HG03139 (cell line): ENCODE measurements at regions not wholly inside any gene's neighbourhood (a gene's known extent, or its start where the extent isn't known, plus 50 kb on each side); places are given as distances from the start of the nearest gene placed in this dataset.
"Not testable (repeated sequence)": the region's sequence is repeated elsewhere in the genome, so short reads cannot be mapped to it uniquely, and the experiment has no call there.

ENCODE experiments used
- ATAC-seq: cut with Tn5 transposase; IDR thresholded peaks from one replicate; pipeline ENCODE4 v1.9.1; 2021; ENCODE audit not compliant: unreplicated experiment

- no peak for ATAC-seq
These were observed 321.6 kb upstream of the FZD8 start for GRCh38 chr10:35963685-35964084.

GRCh38 chr10:35961501-35961900, 319.4 kb upstream of the FZD8 start:
- no peak for ATAC-seq

- no peak for ATAC-seq
These were observed 317.2 kb upstream of the FZD8 start for GRCh38 chr10:35959252-35959651.

- not testable (repeated sequence) for ATAC-seq
These were observed 316.5 kb upstream of the FZD8 start for GRCh38 chr10:35958609-35959008.

- no peak for ATAC-seq
These were observed 308.6 kb upstream of the FZD8 start for GRCh38 chr10:35950701-35951100.

- ATAC-seq, result no peak
These were observed 308.1 kb upstream of the FZD8 start for GRCh38 chr10:35950226-35950625.

- no peak for ATAC-seq
These were observed 307.7 kb upstream of the FZD8 start for GRCh38 chr10:35949811-35950211.

- no peak for ATAC-seq
These were observed 304.5 kb upstream of the FZD8 start for GRCh38 chr10:35946556-35946955.

- ATAC-seq, result no peak
These were observed 300.0 kb upstream of the FZD8 start for GRCh38 chr10:35942057-35942456.

GRCh38 chr10:35940141-35941041, 298.3 kb upstream of the FZD8 start:
- no peak for ATAC-seq

GRCh38 chr10:35938160-35938559, 296.1 kb upstream of the FZD8 start:
- no peak for ATAC-seq

GRCh38 chr10:35937546-35937945, 295.4 kb upstream of the FZD8 start:
- no peak for ATAC-seq

GRCh38 chr10:35934642-35934995, 292.5 kb upstream of the FZD8 start:
- no peak for ATAC-seq

- no peak for ATAC-seq
These were observed 292.0 kb upstream of the FZD8 start for GRCh38 chr10:35933940-35934641.

- ATAC-seq, result no peak
These were observed 291.4 kb upstream of the FZD8 start for GRCh38 chr10:35933491-35933890.

- not testable (repeated sequence) for ATAC-seq
These were observed 287.9 kb upstream of the FZD8 start for GRCh38 chr10:35929962-35930361.

GRCh38 chr10:35928748-35929147, 286.7 kb upstream of the FZD8 start:
- no peak for ATAC-seq

- no peak for ATAC-seq
These were observed 285.9 kb upstream of the FZD8 start for GRCh38 chr10:35927990-35928488.

- ATAC-seq, result no peak
These were observed 285.2 kb upstream of the FZD8 start for GRCh38 chr10:35927341-35927740.

GRCh38 chr10:35926846-35927245, 284.8 kb upstream of the FZD8 start:
- no peak for ATAC-seq

GRCh38 chr10:35925493-35925892, 283.4 kb upstream of the FZD8 start:
- no peak for ATAC-seq

- ATAC-seq, result no peak
These were observed 282.7 kb upstream of the FZD8 start for GRCh38 chr10:35924759-35925158.
